GM18499 (cell line): ENCODE measurements at regions not wholly inside any gene's neighbourhood (a gene's known extent, or its start where the extent isn't known, plus 50 kb on each side); places are given as distances from the start of the nearest gene placed in this dataset.

Experiments
- ATAC-seq: cut with Tn5 transposase; IDR thresholded peaks from one replicate; pipeline ENCODE4 v1.9.1; 2021; ENCODE audit warnings: moderate number of reproducible peaks; ENCODE audit not compliant: insufficient read depth, unreplicated experiment

DNA sequence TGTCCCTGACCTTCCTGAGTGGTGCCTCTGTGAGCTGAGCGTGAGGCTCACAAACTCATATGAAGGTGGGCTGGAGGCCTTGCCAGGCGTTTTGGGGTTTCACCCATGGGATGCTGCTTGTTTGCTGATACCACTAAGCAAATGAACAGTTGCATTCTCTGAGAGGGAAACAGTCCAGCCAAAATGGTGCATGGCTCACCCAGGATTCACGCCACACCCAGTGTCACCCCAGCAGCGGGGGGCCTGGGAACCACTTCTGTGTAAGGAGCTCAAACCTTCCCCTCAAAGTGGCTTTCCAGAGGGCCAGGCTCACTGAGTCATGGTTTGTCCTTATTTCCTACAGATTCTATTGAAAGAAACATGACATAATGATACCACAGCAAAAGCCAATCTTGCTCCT is 928.1 kb downstream of the TBC1D22A start:
- no peak for ATAC-seq

DNA sequence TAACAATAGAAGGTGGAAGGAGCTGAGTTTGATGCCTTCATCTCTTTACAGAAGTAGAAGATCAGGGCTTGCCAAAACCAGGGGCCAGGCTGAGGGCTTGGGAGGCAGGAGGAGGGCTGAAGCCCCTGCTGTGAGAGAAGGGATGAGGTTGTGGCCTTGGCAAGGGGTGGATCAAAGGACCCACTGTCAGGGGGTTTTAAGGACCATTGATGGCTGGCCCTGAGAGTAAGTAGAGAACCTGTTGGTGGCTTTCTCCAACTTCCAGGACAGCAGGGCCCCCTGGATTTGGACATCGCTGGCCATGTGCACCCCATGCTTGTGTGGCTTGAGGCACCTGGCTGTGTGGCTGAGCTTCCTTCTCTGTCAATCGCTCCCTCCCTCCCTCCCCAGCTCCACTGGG is 927.7 kb downstream of the TBC1D22A start:
- ATAC-seq: no peak

DNA sequence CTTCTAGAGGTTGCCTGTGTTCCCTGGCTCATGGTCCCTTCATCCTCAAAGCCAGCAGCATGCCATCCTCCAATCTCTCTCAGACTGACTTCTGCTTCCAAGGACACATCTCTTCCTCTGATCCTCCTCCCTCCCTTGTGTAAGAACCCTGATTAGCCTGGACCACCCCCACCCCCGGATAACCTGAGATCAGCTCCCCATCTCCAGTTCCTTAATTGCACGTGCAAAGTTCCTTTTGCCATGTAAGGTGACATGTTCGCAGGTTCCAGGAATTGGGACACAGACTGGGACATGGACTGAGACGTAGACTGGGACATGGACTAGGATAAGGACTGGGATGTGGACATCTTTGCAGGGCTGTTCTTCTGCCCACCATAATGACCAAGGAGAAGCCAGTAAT is 925.3 kb downstream of the TBC1D22A start:
- ATAC-seq: no peak

DNA sequence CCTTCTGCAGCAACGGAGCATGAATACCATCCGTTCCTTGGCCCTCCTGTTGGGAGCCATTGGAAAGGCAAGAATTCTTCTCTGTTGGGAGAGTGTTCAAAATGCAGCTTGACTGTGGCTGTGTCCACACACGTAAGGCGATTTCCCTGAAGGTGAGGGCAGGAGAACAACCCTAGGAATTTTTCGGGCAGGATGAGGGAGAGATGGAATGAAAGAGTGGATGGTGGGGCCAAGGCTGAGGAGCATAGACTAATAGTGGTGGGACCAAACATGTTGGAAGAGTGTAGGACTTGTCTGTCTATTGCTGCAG is 924.9 kb downstream of the TBC1D22A start:
- no peak for ATAC-seq

DNA sequence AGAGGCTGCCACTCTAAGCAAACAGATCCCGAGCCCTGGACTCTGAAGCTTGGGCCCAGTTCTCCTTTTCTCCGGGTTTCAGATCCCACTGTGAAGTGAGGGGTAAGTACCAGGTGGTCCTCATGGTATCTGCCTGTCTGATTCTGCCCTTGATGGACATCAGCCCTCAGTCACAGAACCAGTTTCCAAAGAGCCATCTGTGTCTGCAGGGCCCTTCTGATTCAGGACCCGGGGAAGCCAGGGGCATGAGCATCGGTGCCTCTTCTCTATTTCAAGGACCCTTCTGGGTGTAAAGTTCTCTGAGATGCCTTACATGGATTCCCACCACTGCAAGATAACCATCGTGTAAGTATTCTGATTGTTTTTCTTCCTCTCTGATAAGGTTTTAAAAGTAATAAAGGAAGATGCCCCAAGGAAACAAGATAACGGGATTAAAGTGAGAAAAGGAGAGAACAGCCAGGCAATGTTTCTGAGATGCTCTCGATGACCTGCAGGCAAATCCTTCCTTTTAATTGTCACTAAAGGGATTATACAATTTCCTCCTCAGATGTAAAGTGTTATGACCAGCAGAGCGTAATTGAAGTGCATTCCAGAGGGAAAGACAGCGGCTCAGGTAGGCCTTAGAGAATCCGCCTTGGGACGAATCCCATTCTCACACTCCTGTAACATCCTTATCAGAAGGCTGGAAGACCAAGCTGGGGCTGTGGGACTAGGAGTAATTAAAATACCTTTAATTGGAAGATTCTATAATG is 924.3 kb downstream of the TBC1D22A start:
- no peak for ATAC-seq

DNA sequence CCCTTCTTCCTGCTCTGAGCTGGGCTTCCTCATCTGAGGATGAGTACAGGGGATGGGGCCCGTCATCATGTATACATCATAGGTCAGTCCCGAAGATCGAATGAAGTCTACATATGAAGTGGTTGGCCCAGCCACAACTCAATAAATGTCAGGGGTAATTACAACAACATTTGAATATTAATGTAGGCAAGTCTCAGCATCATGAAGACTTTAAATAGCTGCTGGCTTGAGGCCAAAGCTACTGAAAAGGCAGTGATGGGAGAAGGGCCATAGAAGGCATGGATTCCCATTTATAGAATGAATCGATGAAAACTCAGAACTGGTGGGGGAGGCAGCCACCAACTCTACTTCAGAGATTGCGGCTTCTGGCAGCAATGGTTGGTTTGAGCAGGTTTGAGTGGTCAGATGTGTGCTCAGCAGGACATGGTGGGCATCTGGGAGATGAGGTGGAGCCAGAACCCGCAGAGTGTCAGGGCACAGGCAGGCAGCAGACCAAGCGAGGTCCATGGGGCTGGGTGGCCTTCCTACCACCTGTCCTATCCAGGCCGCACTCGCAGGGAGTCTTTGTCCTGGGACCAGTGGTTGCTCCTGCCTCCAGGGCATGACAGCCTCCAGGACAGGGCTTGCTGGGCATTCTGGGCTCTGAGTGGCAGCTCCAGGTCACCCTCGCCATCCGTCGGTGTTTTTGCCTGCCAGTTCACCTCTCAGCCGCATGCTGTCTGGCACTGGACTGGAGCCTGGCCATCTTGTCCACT is 919.1 kb downstream of the TBC1D22A start:
- no peak for ATAC-seq

DNA sequence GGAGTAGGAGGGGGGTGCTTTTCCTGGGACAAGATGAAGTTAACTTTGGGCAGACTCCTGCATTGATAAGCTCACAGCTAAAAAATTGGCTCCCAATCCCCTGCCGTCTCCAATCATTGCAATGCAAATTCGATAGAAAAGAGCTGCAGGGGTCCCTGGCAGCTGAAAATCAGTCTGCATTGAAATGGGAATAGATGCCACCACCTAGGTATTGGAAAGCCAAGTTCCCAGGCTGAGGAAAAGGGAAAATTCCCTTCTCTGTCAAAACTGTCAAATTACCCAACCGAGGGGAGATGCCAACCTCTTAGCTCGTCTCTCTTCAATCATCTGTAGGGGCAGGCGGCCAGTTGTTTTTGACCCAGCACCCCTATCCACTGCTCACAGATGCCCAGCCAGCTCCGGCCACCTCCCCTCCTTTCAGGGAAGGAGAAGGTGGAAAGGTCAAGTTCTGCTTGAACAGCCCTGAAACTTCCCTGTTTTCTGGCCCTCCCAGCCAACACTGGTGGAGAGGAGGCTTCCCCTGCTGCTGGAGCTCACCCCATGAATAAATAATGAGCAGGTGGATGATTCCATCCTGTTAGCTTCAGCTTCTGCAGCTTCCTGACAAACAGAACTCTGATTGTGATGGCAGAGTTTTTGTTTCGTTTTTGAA is 916.3 kb downstream of the TBC1D22A start:
- no peak for ATAC-seq

DNA sequence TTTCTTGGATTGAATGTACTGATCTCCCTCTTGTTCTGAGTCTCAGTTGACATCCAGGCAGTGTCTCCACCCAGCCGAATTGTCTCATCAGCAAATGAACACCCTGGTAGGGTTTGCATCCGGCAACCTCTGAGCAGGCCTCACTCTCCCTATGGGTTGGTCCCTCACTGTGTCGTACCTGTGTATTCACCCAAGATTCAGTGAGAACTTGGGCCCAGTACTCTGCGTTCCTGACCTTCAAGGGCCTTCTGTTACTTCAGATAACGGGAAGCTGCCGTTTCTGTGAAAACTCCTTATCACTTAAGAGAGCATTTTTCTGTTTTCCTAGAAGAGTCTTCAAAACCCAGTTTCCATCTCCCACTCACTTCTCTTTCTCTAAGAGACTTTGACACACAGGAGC is 915.6 kb downstream of the TBC1D22A start:
- ATAC-seq: no peak

DNA sequence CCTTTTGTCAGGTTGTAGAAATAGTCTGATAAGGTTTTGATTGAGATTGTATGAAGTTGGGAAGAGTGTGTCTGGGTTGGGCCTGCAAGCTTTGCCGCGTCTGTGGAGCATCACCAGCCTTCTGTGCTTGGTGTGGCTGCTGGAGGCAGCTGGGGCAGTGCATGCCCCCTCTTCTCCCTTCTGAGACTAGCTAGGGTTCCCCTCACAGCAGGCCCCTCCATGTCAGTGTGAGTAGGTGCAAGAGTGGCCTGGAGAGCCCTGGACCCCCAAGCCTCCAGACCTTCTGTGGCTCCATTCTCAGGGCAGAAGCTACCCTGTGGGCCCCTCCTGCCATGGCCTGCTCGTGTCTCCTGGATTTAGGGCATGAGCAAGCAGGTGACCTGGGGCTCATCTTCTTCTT is 914.2 kb downstream of the TBC1D22A start:
- ATAC-seq: no peak

DNA sequence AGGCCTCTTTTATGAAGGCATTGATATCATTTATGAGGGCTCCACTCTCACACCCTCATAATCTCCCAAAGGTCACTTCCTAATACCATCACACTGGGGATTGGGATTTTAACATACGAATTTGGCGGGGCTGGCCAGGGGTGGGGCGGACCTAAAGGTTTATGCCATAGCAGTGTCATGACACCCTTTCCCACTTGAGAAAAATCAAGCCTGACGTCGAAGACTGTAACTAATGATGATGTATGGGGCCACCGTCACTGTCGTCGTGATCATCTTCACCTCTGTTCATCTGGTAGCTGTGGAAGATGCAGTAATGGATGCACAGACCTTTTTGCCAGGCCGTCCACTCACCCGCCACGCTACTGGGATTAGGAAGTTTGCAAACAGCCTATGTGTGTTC is 912.1 kb downstream of the TBC1D22A start:
- ATAC-seq: no peak

DNA sequence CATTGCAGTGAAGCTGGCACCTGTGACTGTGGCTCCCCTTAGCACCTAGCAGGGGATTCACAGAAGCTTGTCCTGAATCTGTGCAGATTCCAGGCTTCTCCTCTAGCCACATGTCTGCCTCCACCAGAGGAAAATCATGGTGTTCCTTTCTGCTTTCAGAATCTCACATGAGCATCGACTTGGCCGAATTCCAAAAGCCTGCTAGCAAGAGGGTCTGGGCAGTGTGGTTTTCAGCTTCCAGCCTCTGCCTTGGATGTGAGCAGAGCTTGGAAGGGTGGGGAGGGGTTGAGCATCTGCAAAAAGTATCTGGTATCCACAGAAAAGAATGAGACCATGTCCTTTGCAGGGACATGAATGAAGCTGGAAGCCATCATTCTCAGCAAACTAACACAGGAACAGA is 911.1 kb downstream of the TBC1D22A start:
- ATAC-seq: no peak

DNA sequence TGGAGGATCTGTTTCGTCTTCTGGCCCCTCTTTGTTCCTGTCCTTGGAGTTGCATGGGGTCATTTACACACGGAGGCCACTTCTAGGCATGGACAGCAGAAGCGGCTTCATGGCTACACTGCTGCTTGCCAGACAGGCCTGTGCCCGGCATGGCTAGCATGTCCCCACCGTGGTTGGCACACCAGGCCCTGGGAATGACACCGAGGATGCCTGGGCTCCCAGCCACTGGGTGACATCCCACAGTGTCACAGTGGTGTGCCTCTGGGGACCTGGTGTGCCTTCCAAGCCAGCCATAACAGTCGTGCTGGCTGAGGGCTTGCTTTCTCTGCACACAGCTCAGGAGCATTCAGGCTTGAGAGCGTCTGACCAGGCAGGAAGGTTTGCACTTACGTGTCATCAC is 910.1 kb downstream of the TBC1D22A start:
- ATAC-seq: no peak

DNA sequence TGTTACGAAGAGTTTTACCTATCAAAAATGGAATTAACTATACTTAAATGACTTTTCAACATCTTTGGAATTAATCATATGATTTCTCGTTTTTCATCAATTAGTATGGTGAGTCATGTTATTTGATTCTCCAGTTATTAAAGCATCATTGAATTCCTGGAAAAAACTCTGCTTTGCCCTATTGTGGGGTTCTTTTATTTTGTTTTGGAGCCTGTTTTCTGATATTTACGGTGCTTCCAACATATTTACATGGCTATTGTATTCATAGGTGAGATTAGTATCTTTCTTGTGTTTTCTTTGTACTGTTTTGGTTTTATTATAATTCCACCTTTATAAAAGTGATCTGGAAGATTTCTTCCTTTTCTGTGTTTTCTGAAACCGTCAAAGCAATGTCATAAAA is 902.7 kb downstream of the TBC1D22A start:
- ATAC-seq: no peak

DNA sequence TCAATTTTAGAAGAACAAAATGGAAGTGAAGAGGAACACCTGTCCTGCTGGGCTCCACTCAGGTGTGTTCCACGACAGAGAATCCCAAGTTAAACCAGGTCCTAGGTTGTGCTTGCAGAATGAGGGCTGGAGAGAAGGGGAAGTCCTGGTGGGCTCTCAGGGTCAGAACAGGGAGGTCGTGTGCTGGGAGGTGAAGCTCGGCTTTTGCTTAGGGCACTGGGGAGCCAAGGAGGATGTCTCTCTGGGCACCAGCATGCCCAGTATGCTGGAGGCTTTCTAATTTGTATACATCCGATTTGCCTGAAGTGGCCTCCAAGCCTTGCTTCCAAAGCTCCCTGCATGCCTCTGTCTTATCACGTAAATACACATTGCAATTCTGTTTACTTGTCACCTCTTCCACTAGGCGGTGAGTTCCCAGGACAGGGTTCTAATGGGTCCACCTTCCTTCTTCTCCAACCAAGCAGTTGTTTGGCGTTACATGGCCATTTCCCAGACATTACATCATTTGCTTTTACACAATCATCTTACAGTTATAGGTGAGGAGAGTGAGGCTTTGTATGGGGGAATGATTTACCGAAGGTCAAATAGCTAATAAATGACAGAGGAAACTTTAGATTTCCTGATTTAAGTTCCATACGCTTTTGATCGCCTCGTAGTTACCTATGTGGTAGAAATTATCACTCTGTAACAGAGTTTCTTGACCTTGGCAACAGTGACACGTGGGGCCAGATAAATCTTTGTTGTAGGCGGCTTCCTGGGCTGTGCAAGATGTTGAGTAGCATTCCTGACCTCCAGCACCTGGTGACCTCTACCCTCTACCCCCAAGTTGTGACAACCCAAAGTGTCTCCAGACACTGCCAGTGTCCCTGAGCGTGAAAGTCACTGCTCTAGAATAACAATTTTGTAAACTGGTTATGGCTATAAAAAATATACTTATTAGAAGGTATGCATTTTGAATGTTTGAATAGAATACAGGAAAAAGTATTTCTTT is 901.5 kb downstream of the TBC1D22A start:
- ATAC-seq: no peak

DNA sequence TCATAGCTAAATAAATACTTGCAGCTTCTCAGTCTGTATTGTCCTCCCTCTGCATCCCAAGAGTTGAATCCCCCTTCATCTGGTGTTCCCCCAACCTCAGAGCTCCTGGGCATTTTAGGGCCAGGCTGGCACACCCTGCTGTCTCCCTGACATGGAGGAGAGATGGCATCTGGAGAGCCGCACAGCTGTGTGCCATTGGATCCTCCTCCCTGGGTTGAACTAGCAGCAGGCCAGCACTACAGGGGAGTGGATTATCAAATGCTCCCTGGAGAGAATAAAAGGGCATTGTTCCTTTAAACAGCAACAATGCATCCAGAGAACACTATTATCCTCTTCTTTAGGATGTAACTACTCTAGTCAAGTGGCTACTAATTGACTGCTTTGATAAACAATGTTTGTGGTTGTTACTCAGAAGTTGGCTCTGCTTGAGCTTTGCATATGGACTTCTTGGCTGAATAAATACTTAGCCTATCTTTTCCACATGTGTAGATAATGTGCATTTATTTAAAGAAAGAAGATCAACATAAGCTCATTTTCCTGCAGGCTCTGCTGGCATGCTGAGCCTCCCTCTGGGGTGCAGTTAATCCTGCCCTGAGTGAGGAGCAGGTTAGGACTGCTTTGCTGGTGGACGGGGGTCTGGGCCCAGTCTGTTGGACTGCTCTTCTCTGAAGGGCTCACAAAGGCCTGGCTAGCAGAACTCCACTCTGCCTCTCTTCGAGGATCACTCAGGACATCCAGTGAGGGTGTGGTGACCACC is 897.2 kb downstream of the TBC1D22A start:
- no peak for ATAC-seq

DNA sequence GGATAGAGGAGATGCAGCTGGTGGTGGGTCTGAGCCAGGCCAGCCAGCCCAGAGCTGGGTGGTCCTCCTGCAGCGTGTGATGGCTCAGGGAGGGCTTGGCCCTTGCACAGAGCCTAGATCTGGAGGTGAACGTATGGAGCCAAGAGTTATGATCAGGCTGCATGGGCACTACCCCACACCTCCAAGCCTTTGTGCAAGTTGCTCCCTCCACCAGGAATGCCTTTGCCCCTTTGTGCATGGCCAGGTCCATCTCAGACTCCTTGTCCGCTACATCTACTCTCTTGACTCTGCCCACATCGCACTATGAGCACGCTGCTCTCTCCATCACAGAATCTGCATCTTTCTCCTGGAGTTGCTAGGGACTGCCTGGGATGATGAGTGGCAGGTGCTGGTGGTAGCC is 895.7 kb downstream of the TBC1D22A start:
- ATAC-seq: no peak

DNA sequence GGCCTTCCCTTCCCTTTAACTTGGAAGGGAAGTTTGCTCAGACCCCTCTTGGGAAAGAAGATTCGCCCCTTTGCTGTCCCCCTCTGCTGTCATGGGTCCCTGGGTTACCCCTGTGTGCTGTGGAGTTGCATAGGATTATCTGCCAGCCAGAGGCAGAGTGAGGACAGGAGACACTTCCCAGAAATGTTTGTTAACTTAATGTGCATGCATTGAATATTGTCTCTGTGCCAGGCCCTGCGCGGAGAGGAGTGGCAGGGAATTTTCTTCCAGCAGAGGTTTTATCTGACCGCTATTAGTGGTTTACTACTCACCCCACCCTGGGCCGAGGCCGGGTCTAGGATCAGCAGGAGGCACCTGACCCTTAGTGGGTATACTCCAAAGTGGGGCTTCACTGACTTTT is 894.8 kb downstream of the TBC1D22A start:
- no peak for ATAC-seq

DNA sequence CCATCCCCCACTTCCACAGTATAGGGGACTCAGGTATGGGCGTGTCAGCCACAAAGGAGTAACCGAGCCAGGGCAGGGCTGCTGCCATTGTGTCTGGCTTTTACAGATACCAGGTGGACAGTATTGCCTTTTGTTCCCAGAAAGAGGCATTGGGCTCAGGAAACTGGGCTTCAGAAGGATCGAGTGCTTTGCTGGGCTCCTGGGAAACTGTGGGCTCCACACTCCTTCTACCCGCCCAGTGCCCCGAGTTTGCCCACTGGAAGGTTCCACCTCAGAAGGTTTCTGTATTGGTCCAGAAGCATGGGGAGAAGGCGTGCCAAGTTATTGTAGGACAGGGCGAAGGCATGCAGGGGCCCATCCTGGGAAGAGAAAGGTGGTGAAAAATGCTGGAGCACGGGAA is 894.4 kb downstream of the TBC1D22A start:
- ATAC-seq: no peak

DNA sequence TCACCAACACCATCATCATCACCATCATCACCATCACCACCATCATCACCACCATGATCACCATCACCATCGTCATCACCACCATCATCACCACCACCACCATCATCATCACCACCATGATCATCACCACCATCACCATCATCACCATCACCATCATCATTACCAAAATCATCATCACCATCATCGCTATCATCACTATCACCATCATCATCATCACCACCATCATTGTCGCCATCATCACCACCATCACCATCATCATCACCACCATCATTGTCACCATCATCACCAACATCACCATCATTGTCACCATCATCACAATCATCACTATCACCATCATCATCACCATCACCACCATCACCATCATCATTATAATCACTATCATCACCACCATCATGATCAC is 893.5 kb downstream of the TBC1D22A start:
- no peak for ATAC-seq
